Spleen (tissue), 7 donors: ENCODE measurements at regions not wholly inside any gene's neighbourhood (a gene's known extent, or its start where the extent isn't known, plus 50 kb on each side); places are given as distances from the start of the nearest gene placed in this dataset.

Source experiments
- POLR2A ChIP-seq, 3 donors: fragments of 450-650 bp; IDR thresholded peaks; one replicate each; pipeline ENCODE4 v1.5.1; 2017; ENCODE audit warnings: antibody characterized with exemption in 3 of 3, mild to moderate bottlenecking in 1 of 3
- POLR2AphosphoS5 ChIP-seq, 3 donors: sonication (generic); formaldehyde crosslinking; IDR thresholded peaks; one replicate each; pipeline ENCODE4 v1.5.1; 2017; ENCODE audit warnings: antibody characterized with exemption in 3 of 3
- TF ChIP-seq, protein P1 (sequence below), 11 experiments: fragments of 200-600 bp in 7 of 11; fragments of 450-650 bp in 4 of 11; sonication (generic) in 4 of 11; IDR thresholded peaks in 8 of 11; conservative IDR thresholded peaks in 3 of 11; 1 replicate in 7 of 11; 2 replicates in 4 of 11; pipeline versions ENCODE4 v1.4.0 to v1.8.0; 2016 to 2021; ENCODE audit warnings: antibody characterized with exemption in 11 of 11, inconsistent platforms in 4 of 11, mild to moderate bottlenecking in 1 of 11
- donor health status: DM: no; HTN: no; CAD: no; lungs with moderate emphysema.
- donor health status: DM: no; HTN: no; CAD: no.
- donor health status: DM: no; HTN: no; CAD: no.

- TF ChIP-seq, protein P1, sequence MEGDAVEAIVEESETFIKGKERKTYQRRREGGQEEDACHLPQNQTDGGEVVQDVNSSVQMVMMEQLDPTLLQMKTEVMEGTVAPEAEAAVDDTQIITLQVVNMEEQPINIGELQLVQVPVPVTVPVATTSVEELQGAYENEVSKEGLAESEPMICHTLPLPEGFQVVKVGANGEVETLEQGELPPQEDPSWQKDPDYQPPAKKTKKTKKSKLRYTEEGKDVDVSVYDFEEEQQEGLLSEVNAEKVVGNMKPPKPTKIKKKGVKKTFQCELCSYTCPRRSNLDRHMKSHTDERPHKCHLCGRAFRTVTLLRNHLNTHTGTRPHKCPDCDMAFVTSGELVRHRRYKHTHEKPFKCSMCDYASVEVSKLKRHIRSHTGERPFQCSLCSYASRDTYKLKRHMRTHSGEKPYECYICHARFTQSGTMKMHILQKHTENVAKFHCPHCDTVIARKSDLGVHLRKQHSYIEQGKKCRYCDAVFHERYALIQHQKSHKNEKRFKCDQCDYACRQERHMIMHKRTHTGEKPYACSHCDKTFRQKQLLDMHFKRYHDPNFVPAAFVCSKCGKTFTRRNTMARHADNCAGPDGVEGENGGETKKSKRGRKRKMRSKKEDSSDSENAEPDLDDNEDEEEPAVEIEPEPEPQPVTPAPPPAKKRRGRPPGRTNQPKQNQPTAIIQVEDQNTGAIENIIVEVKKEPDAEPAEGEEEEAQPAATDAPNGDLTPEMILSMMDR (IDR thresholded peaks at IDR 0.05 in 8 of 11, conservative IDR thresholded peaks at IDR 0.05 in 3 of 11): no peak
- no peak for TF ChIP-seq POLR2A (IDR thresholded peaks at IDR 0.05)
- no peak for TF ChIP-seq POLR2AphosphoS5 (IDR thresholded peaks at IDR 0.05)
Measured at GRCh38 chr17:77529328-77529650, 388.5 kb downstream of the SEC14L1 start.
